LoVo (cell line): ENCODE measurements at regions not wholly inside any gene's neighbourhood (a gene's known extent, or its start where the extent isn't known, plus 50 kb on each side); places are given as distances from the start of the nearest gene placed in this dataset.
A peak's percentile ranks its signal among the peaks of the same experiment; 100 is the strongest.
"Not testable (repeated sequence)": the region's sequence is repeated elsewhere in the genome, so short reads cannot be mapped to it uniquely, and the experiment has no call there.

ENCODE experiments used
- DNase-seq: peaks from one replicate; pipeline ENCODE4 v3.0.0-alpha.2; 2016; ENCODE audit warnings: low spot score

GRCh38 chr15:20237256-20238020 lies 304.2 kb downstream of the GOLGA6L6 start:
- not testable (repeated sequence) for DNase-seq

GRCh38 chr15:20235728-20236127 lies 305.9 kb downstream of the GOLGA6L6 start:
- DNase-seq = not testable (repeated sequence)

- DNase-seq = not testable (repeated sequence)
These were observed 307.5 kb downstream of the GOLGA6L6 start for GRCh38 chr15:20234006-20234540.

GRCh38 chr15:20232457-20232856 lies 309.1 kb downstream of the GOLGA6L6 start:
- DNase-seq = not testable (repeated sequence)

GRCh38 chr15:20230656-20231055 lies 310.9 kb downstream of the GOLGA6L6 start:
- DNase-seq = not testable (repeated sequence)

GRCh38 chr15:20228791-20229190 lies 312.8 kb downstream of the GOLGA6L6 start:
- not testable (repeated sequence) for DNase-seq

GRCh38 chr15:20227119-20227853 lies 314.3 kb downstream of the GOLGA6L6 start:
- DNase-seq = not testable (repeated sequence)

GRCh38 chr15:20226531-20226930 lies 315.1 kb downstream of the GOLGA6L6 start:
- DNase-seq = not testable (repeated sequence)

GRCh38 chr15:20221063-20221462 lies 320.5 kb downstream of the GOLGA6L6 start:
- not testable (repeated sequence) for DNase-seq

GRCh38 chr15:20219171-20219570 lies 322.4 kb downstream of the GOLGA6L6 start:
- not testable (repeated sequence) for DNase-seq

- DNase-seq = not testable (repeated sequence)
These were observed 325.9 kb downstream of the GOLGA6L6 start for GRCh38 chr15:20215700-20216099.

- DNase-seq = not testable (repeated sequence)
These were observed 327.5 kb downstream of the GOLGA6L6 start for GRCh38 chr15:20214101-20214500.

- DNase-seq = not testable (repeated sequence)
These were observed 330.1 kb downstream of the GOLGA6L6 start for GRCh38 chr15:20211508-20211907.

- DNase-seq = not testable (repeated sequence)
These were observed 331.6 kb downstream of the GOLGA6L6 start for GRCh38 chr15:20209973-20210372.

- not testable (repeated sequence) for DNase-seq
These were observed 334.0 kb downstream of the GOLGA6L6 start for GRCh38 chr15:20207607-20208006.

- DNase-seq = not testable (repeated sequence)
These were observed 334.4 kb downstream of the GOLGA6L6 start for GRCh38 chr15:20207198-20207597.

- peak; percentile 69 for DNase-seq
These were observed 337.3 kb downstream of the GOLGA6L6 start for GRCh38 chr15:20204177-20204866.

GRCh38 chr15:20203649-20204150 lies 337.9 kb downstream of the GOLGA6L6 start:
- DNase-seq = not testable (repeated sequence)

- DNase-seq = not testable (repeated sequence)
These were observed 346.9 kb downstream of the GOLGA6L6 start for GRCh38 chr15:20194591-20195198.

- DNase-seq = peak; percentile 58
These were observed 348.3 kb downstream of the GOLGA6L6 start for GRCh38 chr15:20192982-20193929.
